Suprapubic skin (tissue), 4 donors: ENCODE measurements at regions not wholly inside any gene's neighbourhood (a gene's known extent, or its start where the extent isn't known, plus 50 kb on each side); places are given as distances from the start of the nearest gene placed in this dataset.

Experiments used
- DNase-seq, 2 donors: peaks; one replicate each; pipeline ENCODE4 v3.0.0-alpha.2; 2019; ENCODE audit warnings: low spot score in 2 of 2
- H3K27ac ChIP-seq: fragments of 200-600 bp; sonication (generic); one replicate; pipeline ENCODE4 v1.5.1; 2019
- H3K27me3 ChIP-seq: fragments of 200-600 bp; sonication (generic); one replicate; pipeline ENCODE4 v1.5.1; 2019
- H3K36me3 ChIP-seq: fragments of 200-600 bp; sonication (generic); one replicate; pipeline ENCODE4 v1.5.1; 2019
- H3K4me1 ChIP-seq: fragments of 200-600 bp; sonication (generic); one replicate; pipeline ENCODE4 v1.5.1; 2019
- H3K4me3 ChIP-seq: fragments of 200-600 bp; sonication (generic); one replicate; pipeline ENCODE4 v1.5.1; 2019; ENCODE audit warnings: mild to moderate bottlenecking
- H3K9me3 ChIP-seq: fragments of 200-600 bp; sonication (generic); one replicate; pipeline ENCODE4 v1.5.1; 2019
- EP300 ChIP-seq: sonication (generic); formaldehyde crosslinking; IDR thresholded peaks from one replicate; pipeline ENCODE4 v1.6.1; 2017; ENCODE audit warnings: antibody characterized with exemption
- POLR2A ChIP-seq, 2 donors: fragments of 450-650 bp; IDR thresholded peaks; one replicate each; pipeline ENCODE4 v1.6.1; 2017; ENCODE audit warnings: antibody characterized with exemption in 2 of 2, mild to moderate bottlenecking in 2 of 2, moderate library complexity in 2 of 2
- POLR2AphosphoS5 ChIP-seq, 3 donors: sonication (generic); formaldehyde crosslinking; IDR thresholded peaks; one replicate each; pipeline ENCODE4 v1.6.1; 2017; ENCODE audit warnings: antibody characterized with exemption in 3 of 3
- WGBS: methylation state at CpG from one replicate; pipeline ENCODE4 v1.1.5; 2018; 5-methylcytosine and 5-hydroxymethylcytosine counted together
- TF ChIP-seq, protein P1 (sequence below), 2 donors: fragments of 200-600 bp in 1 of 2; fragments of 450-650 bp in 1 of 2; sonication (generic) in 1 of 2; IDR thresholded peaks; one replicate each; pipeline ENCODE4 v1.5.1; 2016 to 2019; ENCODE audit warnings: antibody characterized with exemption in 2 of 2, mild to moderate bottlenecking in 1 of 2, moderate library complexity in 1 of 2

DNA sequence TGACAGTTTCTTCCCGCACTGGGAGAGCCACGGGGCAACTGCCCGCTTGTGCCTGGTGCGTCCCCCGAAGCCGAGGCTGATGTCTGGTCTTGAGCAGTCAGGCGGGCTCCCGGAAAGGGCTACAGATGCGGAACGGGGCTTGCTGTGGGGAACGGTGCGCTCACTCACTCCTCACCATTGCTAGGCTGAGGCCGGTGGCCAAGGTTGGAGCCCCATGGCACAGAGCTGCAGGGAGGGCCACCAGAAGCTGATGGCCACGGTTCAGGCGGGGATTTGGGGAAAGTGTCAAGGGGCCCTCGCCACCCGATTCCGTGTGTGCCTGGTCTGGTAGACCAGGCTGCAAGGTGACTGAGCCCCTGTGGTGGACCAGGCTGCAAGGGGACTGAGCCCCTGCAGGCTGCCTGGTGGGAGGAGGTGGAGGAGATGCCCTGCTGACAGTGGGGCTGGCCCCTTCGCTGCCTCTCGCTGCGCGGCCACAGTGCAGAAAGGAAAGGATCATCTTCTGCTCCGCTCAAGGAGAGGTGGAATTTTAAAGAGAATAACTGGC lies 1315.8 kb downstream of the BRD1 start:
- TF ChIP-seq EP300 = no peak
- no peak for TF ChIP-seq POLR2A (IDR thresholded peaks at IDR 0.05)
- Histone ChIP-seq H3K27ac (no peak overlapping the region), H3K4me1 (no peaks in the 10 kb centered on the region), H3K27me3 (peaks cover 7% of the 10 kb centered on the region), H3K36me3 (no peaks in the 10 kb centered on the region), H3K9me3 (no peaks in the 10 kb centered on the region), H3K4me3 (no peak overlapping the region)
- WGBS = 92% methylated on average over 19 of the region's 23 CpGs
- no peak for DNase-seq

- TF ChIP-seq, protein P1, sequence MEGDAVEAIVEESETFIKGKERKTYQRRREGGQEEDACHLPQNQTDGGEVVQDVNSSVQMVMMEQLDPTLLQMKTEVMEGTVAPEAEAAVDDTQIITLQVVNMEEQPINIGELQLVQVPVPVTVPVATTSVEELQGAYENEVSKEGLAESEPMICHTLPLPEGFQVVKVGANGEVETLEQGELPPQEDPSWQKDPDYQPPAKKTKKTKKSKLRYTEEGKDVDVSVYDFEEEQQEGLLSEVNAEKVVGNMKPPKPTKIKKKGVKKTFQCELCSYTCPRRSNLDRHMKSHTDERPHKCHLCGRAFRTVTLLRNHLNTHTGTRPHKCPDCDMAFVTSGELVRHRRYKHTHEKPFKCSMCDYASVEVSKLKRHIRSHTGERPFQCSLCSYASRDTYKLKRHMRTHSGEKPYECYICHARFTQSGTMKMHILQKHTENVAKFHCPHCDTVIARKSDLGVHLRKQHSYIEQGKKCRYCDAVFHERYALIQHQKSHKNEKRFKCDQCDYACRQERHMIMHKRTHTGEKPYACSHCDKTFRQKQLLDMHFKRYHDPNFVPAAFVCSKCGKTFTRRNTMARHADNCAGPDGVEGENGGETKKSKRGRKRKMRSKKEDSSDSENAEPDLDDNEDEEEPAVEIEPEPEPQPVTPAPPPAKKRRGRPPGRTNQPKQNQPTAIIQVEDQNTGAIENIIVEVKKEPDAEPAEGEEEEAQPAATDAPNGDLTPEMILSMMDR (IDR thresholded peaks at IDR 0.05) = no peak
- TF ChIP-seq EP300 (no peak), POLR2AphosphoS5 (IDR thresholded peaks at IDR 0.05) (no peak), POLR2A (IDR thresholded peaks at IDR 0.05) (no peak)
- Histone ChIP-seq H3K4me3 (no peak overlapping the region), H3K36me3 (no peaks in the 10 kb centered on the region), H3K27ac (no peak overlapping the region), H3K27me3 (peaks cover 7% of the 10 kb centered on the region), H3K4me1 (no peaks in the 10 kb centered on the region), H3K9me3 (no peaks in the 10 kb centered on the region)
- WGBS = 81% methylated on average over 7 of the region's 7 CpGs
- DNase-seq = no peak
Measured at GRCh38 chr22:48511211-48511610, 1316.5 kb downstream of the BRD1 start.

DNA sequence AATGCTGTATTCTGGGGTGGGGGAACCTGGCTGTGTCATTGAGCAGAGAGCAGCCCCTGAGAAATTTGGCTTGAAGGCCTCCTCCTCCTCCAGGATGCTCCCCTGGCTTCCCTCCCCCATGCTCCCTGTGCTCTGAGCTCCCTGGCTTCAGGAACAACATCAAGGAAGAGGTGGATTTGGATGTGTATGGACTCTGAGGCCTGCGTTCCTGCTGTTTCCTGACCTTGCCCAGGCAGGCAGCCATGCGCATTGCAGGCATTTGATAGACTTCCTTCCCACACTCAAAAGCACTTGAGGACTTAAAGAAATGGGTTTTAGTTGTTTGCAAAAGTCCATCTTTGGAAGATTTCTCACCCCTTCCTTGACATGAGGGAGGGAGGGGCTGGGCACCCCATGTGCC lies 1317.1 kb downstream of the BRD1 start:
- Histone ChIP-seq H3K9me3 (no peaks in the 10 kb centered on the region), H3K27ac (no peak overlapping the region), H3K27me3 (peaks cover 7% of the 10 kb centered on the region), H3K36me3 (no peaks in the 10 kb centered on the region), H3K4me3 (no peak overlapping the region), H3K4me1 (no peaks in the 10 kb centered on the region)
- WGBS = 86% methylated on average over 2 of the region's 2 CpGs
- no peak for DNase-seq
- no peak for TF ChIP-seq POLR2A (IDR thresholded peaks at IDR 0.05)
- TF ChIP-seq, protein P1 (IDR thresholded peaks at IDR 0.05) = no peak
- no peak for TF ChIP-seq POLR2AphosphoS5 (IDR thresholded peaks at IDR 0.05)
- no peak for TF ChIP-seq EP300

- Histone ChIP-seq H3K4me3 (no peak overlapping the region), H3K4me1 (peaks cover 5% of the 10 kb centered on the region), H3K27me3 (peaks cover 18% of the 10 kb centered on the region), H3K36me3 (no peaks in the 10 kb centered on the region), H3K27ac (no peak overlapping the region), H3K9me3 (no peaks in the 10 kb centered on the region)
- no peak for TF ChIP-seq POLR2A (IDR thresholded peaks at IDR 0.05)
- TF ChIP-seq POLR2AphosphoS5 (IDR thresholded peaks at IDR 0.05) = no peak
- TF ChIP-seq, protein P1 (IDR thresholded peaks at IDR 0.05) = no peak
- 81% methylated on average over 18 of the region's 23 CpGs for WGBS
- no peak for DNase-seq
Measured at GRCh38 chr22:48507595-48508350, 1319.9 kb downstream of the BRD1 start.

- H3K4me1 ChIP-seq = peaks cover 5% of the 10 kb centered on the region
- no peaks in the 10 kb centered on the region for H3K36me3 ChIP-seq
- H3K27me3 ChIP-seq = peaks cover 18% of the 10 kb centered on the region
- no peaks in the 10 kb centered on the region for H3K9me3 ChIP-seq
- 39% methylated on average over 3 of the region's 9 CpGs for WGBS
- no peak overlapping the region for H3K27ac ChIP-seq
- no peak overlapping the region for H3K4me3 ChIP-seq
- no peak for DNase-seq
- TF ChIP-seq POLR2AphosphoS5 (IDR thresholded peaks at IDR 0.05) (no peak), EP300 (no peak)
Measured at GRCh38 chr22:48507171-48507570, 1320.5 kb downstream of the BRD1 start.

- no peak for DNase-seq
- H3K4me1 ChIP-seq = peaks cover 5% of the 10 kb centered on the region
- no peak overlapping the region for H3K4me3 ChIP-seq
- peaks cover 18% of the 10 kb centered on the region for H3K27me3 ChIP-seq
- H3K9me3 ChIP-seq = no peaks in the 10 kb centered on the region
- no peak overlapping the region for H3K27ac ChIP-seq
- no peaks in the 10 kb centered on the region for H3K36me3 ChIP-seq
- TF ChIP-seq POLR2AphosphoS5 (IDR thresholded peaks at IDR 0.05) (no peak), POLR2A (IDR thresholded peaks at IDR 0.05) (no peak), EP300 (no peak)
- TF ChIP-seq, protein P1 (IDR thresholded peaks at IDR 0.05) = no peak
- WGBS = 88% methylated on average over 6 of the region's 17 CpGs
Measured at GRCh38 chr22:48506506-48507145, 1321.0 kb downstream of the BRD1 start.
